H1 (cell line): ENCODE measurements at regions not wholly inside any gene's neighbourhood (a gene's known extent, or its start where the extent isn't known, plus 50 kb on each side); places are given as distances from the start of the nearest gene placed in this dataset.

Experiments used
- CTCF ChIA-PET: fragments of 300-600 bp; sonication (Branson Sonifier 250); formaldehyde crosslinking; loops from one replicate; lab custom pipeline; 2021; ENCODE audit not compliant: partially characterized antibody; lab: Charles Lee
- POLR2A ChIA-PET: fragments of 300-600 bp; sonication (Branson Sonifier 250); formaldehyde crosslinking; loops from one replicate; lab custom pipeline; 2021; ENCODE audit warnings: inconsistent platforms; ENCODE audit not compliant: partially characterized antibody; lab: Charles Lee
- DNase-seq, 2 experiments: peaks; one replicate each; pipeline versions ENCODE4 v3.0.0 to v3.0.0-alpha.2; 2010 to 2022; ENCODE audit warnings: low spot score in 2 of 2, low read depth in 1 of 2, mixed read lengths in 1 of 2
- FAIRE-seq: peaks from 2 replicates; lab custom pipeline; 2011; peaks lifted over from hg19 to GRCh38; lab: Jason Lieb, UNC
- H2AFZ ChIP-seq: 2 replicates; pipeline ENCODE4 v1.8.1; 2012; ENCODE audit warnings: low read length, inconsistent platforms
- H2AK5ac ChIP-seq: 2 replicates; pipeline ENCODE4 v1.6.1; 2013; ENCODE audit warnings: low read depth, low read length
- H2BK120ac ChIP-seq: replicated peaks from 2 replicates; pipeline ENCODE3; 2013; ENCODE audit warnings: low read depth, low read length, inconsistent platforms
- H2BK12ac ChIP-seq: 2 replicates; pipeline ENCODE4 v1.6.1; 2013; ENCODE audit warnings: low read depth, low read length
- H2BK15ac ChIP-seq: 2 replicates; pipeline ENCODE4 v1.6.1; 2013; ENCODE audit warnings: low read length
- H2BK20ac ChIP-seq: 2 replicates; pipeline ENCODE4 v1.6.1; 2013; ENCODE audit warnings: low read length
- H2BK5ac ChIP-seq: 2 replicates; pipeline ENCODE4 v1.6.1; 2013; ENCODE audit warnings: low read depth, low read length
- H3K14ac ChIP-seq: 2 replicates; pipeline ENCODE4 v1.6.1; 2013; ENCODE audit warnings: inconsistent platforms; ENCODE audit not compliant: insufficient read length
- H3K18ac ChIP-seq: 2 replicates; pipeline ENCODE4 v1.6.1; 2013; ENCODE audit warnings: low read length; ENCODE audit errors: extremely low read depth
- H3K23ac ChIP-seq: 2 replicates; pipeline ENCODE4 v1.6.1; 2013; ENCODE audit warnings: inconsistent platforms; ENCODE audit not compliant: insufficient read length
- H3K23me2 ChIP-seq: 2 replicates; pipeline ENCODE4 v1.6.1; 2013; ENCODE audit warnings: low read depth, low read length
- H3K27ac ChIP-seq: 2 replicates; pipeline ENCODE4 v1.6.1; 2011; ENCODE audit warnings: low read depth, low read length, inconsistent platforms
- H3K27me3 ChIP-seq, 4 experiments: replicated peaks in 1 of 4; 1 replicate in 1 of 4; 2 replicates in 3 of 4; pipeline versions ENCODE4 v1.6.1 to v1.8.1; 2011 to 2013; ENCODE audit warnings: low read length in 3 of 4, mild to moderate bottlenecking in 3 of 4, inconsistent platforms in 2 of 4, mixed read lengths in 2 of 4, moderate library complexity in 1 of 4; ENCODE audit not compliant: control insufficient read depth in 3 of 4, insufficient read depth in 3 of 4; ENCODE audit errors: extremely low read depth in 1 of 4
- H3K36me3 ChIP-seq, 4 experiments: 2 replicates each; pipeline versions ENCODE4 v1.6.1 to v1.8.1; 2011 to 2013; ENCODE audit warnings: mild to moderate bottlenecking in 4 of 4, low read length in 3 of 4, moderate library complexity in 2 of 4, control low read depth in 1 of 4, inconsistent platforms in 1 of 4; ENCODE audit not compliant: insufficient read depth in 4 of 4, control insufficient read depth in 2 of 4
- H3K4ac ChIP-seq: replicated peaks from 2 replicates; pipeline ENCODE3; 2013; ENCODE audit warnings: low read length, low read depth, mixed read lengths, inconsistent platforms; ENCODE audit not compliant: insufficient read length
- H3K4me1 ChIP-seq, 4 experiments: replicated peaks in 1 of 4; 1 replicate in 1 of 4; 2 replicates in 3 of 4; pipeline versions ENCODE4 v1.6.1 to v1.8.1; 2011 to 2013; ENCODE audit warnings: low read length in 3 of 4, inconsistent platforms in 2 of 4, mixed read lengths in 1 of 4; ENCODE audit not compliant: insufficient read depth in 4 of 4, control insufficient read depth in 3 of 4
- H3K4me2 ChIP-seq, 2 experiments: 2 replicates each; pipeline versions ENCODE4 v1.6.1 to v1.8.1; 2011 to 2013; ENCODE audit warnings: low read depth in 2 of 2, low read length in 2 of 2, control low read depth in 1 of 2, inconsistent platforms in 1 of 2, mild to moderate bottlenecking in 1 of 2; ENCODE audit not compliant: insufficient read depth in 1 of 2
- H3K4me3 ChIP-seq, 4 experiments: fragments of 200-600, 300-600 bp in 1 of 4; sonication (generic), shearing (Covaris generic), sonication (Bioruptor Twin) in 1 of 4; 2 replicates each; pipeline versions ENCODE4 v1.5.1 to v1.8.1; 2011 to 2016; ENCODE audit warnings: low read length in 4 of 4, low read depth in 3 of 4, control low read depth in 2 of 4, inconsistent platforms in 2 of 4, mild to moderate bottlenecking in 2 of 4, mixed read lengths in 1 of 4, moderate library complexity in 1 of 4; ENCODE audit not compliant: insufficient read depth in 2 of 4; ENCODE audit errors: extremely low read depth in 1 of 4
- H3K56ac ChIP-seq: replicated peaks from 2 replicates; pipeline ENCODE3; 2013; ENCODE audit warnings: low read depth, mild to moderate bottlenecking, mixed read lengths, low read length, inconsistent platforms; ENCODE audit not compliant: insufficient read length
- H3K79me1 ChIP-seq: 2 replicates; pipeline ENCODE4 v1.6.1; 2013; ENCODE audit warnings: low read depth, low read length, control low read depth
- H3K79me2 ChIP-seq, 2 experiments: 2 replicates each; pipeline versions ENCODE4 v1.6.1 to v1.8.1; 2012 to 2013; ENCODE audit warnings: low read length in 2 of 2, mild to moderate bottlenecking in 2 of 2, inconsistent platforms in 1 of 2; ENCODE audit not compliant: insufficient read depth in 2 of 2, control insufficient read depth in 1 of 2
- H3K9ac ChIP-seq, 4 experiments: replicated peaks in 1 of 4; 1 replicate in 1 of 4; 2 replicates in 3 of 4; pipeline versions ENCODE4 v1.6.1 to v1.8.1; 2011 to 2013; ENCODE audit warnings: low read depth in 3 of 4, low read length in 3 of 4, control low read depth in 2 of 4, mild to moderate bottlenecking in 2 of 4, moderate library complexity in 2 of 4, inconsistent platforms in 1 of 4; ENCODE audit errors: extremely low read depth in 1 of 4
- H3K9me3 ChIP-seq, 2 experiments: 2 replicates each; pipeline versions ENCODE4 v1.6.1 to v1.8.1; 2012 to 2013; ENCODE audit warnings: mild to moderate bottlenecking in 2 of 2, moderate library complexity in 2 of 2, control low read depth in 1 of 2, inconsistent platforms in 1 of 2, low read depth in 1 of 2, low read length in 1 of 2, mixed read lengths in 1 of 2; ENCODE audit not compliant: insufficient read depth in 2 of 2
- H4K20me1 ChIP-seq, 2 experiments: replicated peaks in 1 of 2; 2 replicates each; pipeline versions ENCODE3 to v1.8.1; 2011 to 2013; ENCODE audit warnings: inconsistent platforms in 2 of 2, low read length in 2 of 2, mild to moderate bottlenecking in 1 of 2; ENCODE audit not compliant: insufficient read depth in 2 of 2, control insufficient read depth in 1 of 2
- H4K5ac ChIP-seq: 2 replicates; pipeline ENCODE4 v1.6.1; 2013; ENCODE audit warnings: low read length, low read depth, mixed read lengths, inconsistent platforms; ENCODE audit not compliant: insufficient read length
- H4K8ac ChIP-seq: 2 replicates; pipeline ENCODE4 v1.8.0; 2013; ENCODE audit warnings: mild to moderate bottlenecking, moderate library complexity, low read length, inconsistent platforms; ENCODE audit not compliant: insufficient read depth; ENCODE audit errors: extremely low read depth
- H4K91ac ChIP-seq: replicated peaks from 2 replicates; pipeline ENCODE3; 2013; ENCODE audit warnings: low read length, mixed read lengths, inconsistent platforms; ENCODE audit not compliant: insufficient read length
- ATF3 ChIP-seq: IDR thresholded peaks from 2 replicates; pipeline ENCODE4 v1.6.1; 2011; ENCODE audit warnings: low read depth, mild to moderate bottlenecking, low read length; ENCODE audit not compliant: insufficient read depth
- BCL11A ChIP-seq, 2 experiments: IDR thresholded peaks; one replicate each; pipeline ENCODE4 v1.6.1; 2011; ENCODE audit warnings: low read depth in 2 of 2, low read length in 2 of 2, mild to moderate bottlenecking in 2 of 2
- CEBPB ChIP-seq: IDR thresholded peaks from 2 replicates; pipeline ENCODE4 v1.6.1; 2012; ENCODE audit warnings: low read depth, low read length
- EZH2 ChIP-seq: fragments of 200-600 bp; sonication (generic); IDR thresholded peaks from 2 replicates; pipeline ENCODE4 v1.7.1; 2012; ENCODE audit warnings: low read depth, mild to moderate bottlenecking, moderate library complexity, low read length, inconsistent platforms; ENCODE audit not compliant: severe bottlenecking
- GABPA ChIP-seq: IDR thresholded peaks from 2 replicates; pipeline ENCODE4 v1.6.1; 2011; ENCODE audit warnings: mild to moderate bottlenecking, low read length, moderate library complexity, borderline replicate concordance; ENCODE audit not compliant: insufficient read depth
- PHF8 ChIP-seq: fragments of 200-600 bp; sonication (generic); conservative IDR thresholded peaks from 2 replicates; pipeline ENCODE4 v1.7.1; 2012; ENCODE audit warnings: low read depth, mild to moderate bottlenecking, inconsistent platforms, low read length, moderate library complexity
- POLR2AphosphoS5 ChIP-seq: IDR thresholded peaks from 2 replicates; pipeline ENCODE4 v1.6.1; 2011; ENCODE audit warnings: low read depth, low read length
- SP1 ChIP-seq: IDR thresholded peaks from 2 replicates; pipeline ENCODE4 v1.6.1; 2011; ENCODE audit warnings: low read depth, low read length
- SP4 ChIP-seq: IDR thresholded peaks from 2 replicates; pipeline ENCODE4 v1.6.1; 2012; ENCODE audit warnings: low read length, inconsistent platforms
- USF2 ChIP-seq: IDR thresholded peaks from 2 replicates; pipeline ENCODE4 v1.6.1; 2011; ENCODE audit warnings: low read length, improper control_type of control experiment
- WGBS, 2 experiments: shearing (Covaris generic) in 1 of 2; methylation state at CpG; one replicate each; pipeline versions ENCODE4 v1.1.6 to v1.1.7; 2013 to 2015; ENCODE audit warnings: low lambda C conversion rate in 2 of 2, mixed read lengths in 2 of 2, inconsistent platforms in 1 of 2, low coverage in 1 of 2, missing lambda C conversion rate in 1 of 2; ENCODE audit not compliant: insufficient replicate concordance in 2 of 2, insufficient coverage in 1 of 2, insufficient read length in 1 of 2; ENCODE audit errors: extremely low coverage in 1 of 2, missing lambda C conversion rate in 1 of 2; 5-methylcytosine and 5-hydroxymethylcytosine counted together

DNA sequence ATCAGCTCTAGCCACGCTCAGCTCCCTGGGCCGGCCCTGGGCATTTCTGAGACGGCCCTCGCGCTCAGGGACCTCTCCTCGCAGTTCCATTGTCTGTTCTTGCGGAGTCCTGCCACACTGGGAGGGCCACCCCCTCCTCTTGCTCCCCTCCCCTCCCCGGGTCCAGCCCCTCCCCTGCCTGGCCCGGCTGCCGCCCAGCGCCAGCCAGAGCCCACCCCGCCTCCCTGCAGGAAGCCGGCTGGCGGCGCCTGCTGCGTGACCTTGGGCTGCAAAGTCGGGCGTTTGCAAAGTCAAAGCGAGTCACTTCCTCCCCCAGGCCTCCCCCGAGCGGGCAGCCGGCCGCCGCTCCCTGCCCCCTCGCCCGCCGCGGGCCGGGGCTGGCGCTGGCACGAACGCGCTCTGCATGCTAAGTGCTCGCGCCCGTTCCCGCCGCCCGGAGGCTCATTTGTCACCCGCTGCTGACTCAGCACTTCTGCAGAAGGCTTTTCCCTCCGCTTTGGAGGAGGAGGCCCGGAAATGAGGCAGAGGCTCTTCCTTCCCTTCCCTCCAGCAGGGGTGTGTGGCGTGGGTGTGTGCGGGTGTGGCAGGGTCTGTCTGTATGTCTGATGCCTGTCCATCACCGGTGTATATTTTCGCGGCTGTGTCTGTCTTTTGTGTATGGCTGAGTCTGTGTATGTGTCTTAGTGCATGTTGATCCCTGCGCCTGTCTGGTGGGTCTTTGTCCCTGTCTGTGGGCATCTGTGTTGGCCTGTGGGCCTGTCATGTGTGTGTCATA, 72.0 kb downstream of the IRF2BPL start:
- Histone ChIP-seq H3K23me2 (peaks cover 3% of the 10 kb centered on the region), H3K27me3 (no peaks in the 10 kb centered on the region), H4K5ac (peak overlapping the region; percentile 46), H3K56ac (peak overlapping the region; percentile 80), H3K23ac (no peak overlapping the region), H2BK20ac (peak overlapping the region; percentile 99; the same call in 1 of the 2 replicates), H3K4me1 (peaks cover 35 to 48% (median 41%) of the 10 kb centered on the region in 4 experiments), H4K8ac (peak overlapping the region; percentile 93), H2BK120ac (peak overlapping the region; percentile 95), H3K9ac (peak overlapping the region; percentile 65 to 79 (median 68)), H3K4ac (peak overlapping the region; percentile 98), H3K14ac (peak overlapping the region; percentile 0), H2BK15ac (peak overlapping the region; percentile 99; the same call in 1 of the 2 replicates), H4K20me1 (no peaks in the 10 kb centered on the region), H2AK5ac (peak overlapping the region; percentile 99), H2AFZ (no peak overlapping the region), H3K79me2 (no peaks in the 10 kb centered on the region), H3K36me3 (no peaks in the 10 kb centered on the region), H3K4me2 (peak overlapping the region; percentile 74 to 75), H3K4me3 (peak overlapping the region; percentile 11 to 48 (median 26); a peak in 5 of 8 replicates), H2BK5ac (peak overlapping the region; percentile 100), H3K18ac (peak overlapping the region; percentile 96), H3K9me3 (no peaks in the 10 kb centered on the region), H3K27ac (peak overlapping the region; percentile 83), H4K91ac (peak overlapping the region; percentile 99), H3K79me1 (no peaks in the 10 kb centered on the region), H2BK12ac (peak overlapping the region; percentile 100)
- ChIA-PET POLR2A (interaction anchor here (0.8 to 5.3 kb wide), 20 partner anchors 8 to 132 kb away, joined by 3 to 29 read pairs (median 4); partner anchors contain the start of gene IRF2BPL), CTCF (interaction anchor here (0.9 to 10.4 kb wide), 17 partner anchors 12 to 111 kb away, joined by 3 to 151 read pairs (median 6); no protein-coding TSS in a partner anchor)
- DNase-seq (peak; percentile 91 to 94), FAIRE-seq (no peak)
- WGBS, 2 experiments = 3% methylated on average over 39 of the region's 48 CpGs; no CpG with 5 or more reads in 1 of the 2 experiments
- TF ChIP-seq SP4 = no peak
- TF ChIP-seq PHF8 = peak; percentile 42; the same call in 1 of the 2 replicates
- TF ChIP-seq USF2 = no peak
- no peak for TF ChIP-seq BCL11A (IDR thresholded peaks at IDR 0.05; ENCODE audit: low read depth in 2 of 2, low read length in 2 of 2)
- no peak for TF ChIP-seq POLR2AphosphoS5
- TF ChIP-seq CEBPB = no peak
- TF ChIP-seq EZH2 = no peak
- no peak for TF ChIP-seq GABPA
- 0 out of 2 replicates have a peak, but pooled peaks have one; percentile 48 for TF ChIP-seq SP1
- no peak for TF ChIP-seq ATF3
